ENCODE measurements at regions not wholly inside any gene's neighbourhood (a gene's known extent, or its start where the extent isn't known, plus 50 kb on each side); places are given as distances from the start of the nearest gene placed in this dataset.

- Mint-ChIP-seq H3K4me3 (no peak overlapping the region), H3K9me3 (peaks cover 0 to 3% (median 0%) of the 10 kb centered on the region in 7 donors)
- H3K4me1 ChIP-seq (ENCODE audit: control insufficient read depth, insufficient read depth, low read length, poor library complexity, severe bottlenecking): no peaks in the 10 kb centered on the region
These were observed 182.1 kb upstream of the NAMPT start for GRCh38 chr7:106466867-106467266.

DNA sequence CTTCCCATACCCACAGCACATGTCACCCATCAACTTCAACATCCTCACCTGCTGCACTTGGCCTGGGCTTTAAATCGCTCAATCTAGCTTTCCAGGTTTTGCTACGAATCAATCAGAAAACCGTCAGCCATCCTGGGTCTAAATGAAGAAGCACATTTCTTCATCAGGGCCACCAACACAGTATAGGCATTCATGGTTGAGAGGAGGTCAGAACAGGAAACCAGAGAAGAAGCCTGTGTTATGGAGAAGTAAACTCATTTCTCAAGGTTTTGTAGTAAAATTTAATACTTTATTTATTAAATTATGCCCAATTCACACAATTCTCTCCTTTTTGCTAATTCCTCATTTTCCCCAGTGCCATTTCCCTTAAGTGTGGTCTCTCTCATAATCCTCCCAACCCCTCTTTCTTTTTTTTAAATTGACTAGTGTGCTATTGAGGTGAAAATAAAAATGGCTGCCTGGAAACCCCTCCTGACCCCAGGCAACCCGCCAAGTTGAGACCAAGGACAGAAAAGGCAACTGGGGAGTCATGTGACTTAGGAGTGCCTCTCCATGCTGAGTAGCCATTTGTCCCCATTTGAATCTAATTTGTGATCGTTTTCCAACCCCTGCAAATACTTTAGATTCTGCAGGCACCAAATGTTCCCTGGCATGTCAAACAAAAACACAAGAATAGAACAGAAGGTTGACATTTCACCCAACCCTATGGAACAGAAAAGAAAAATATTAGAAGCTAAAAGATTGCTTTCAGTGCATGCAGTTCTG lies 181.1 kb upstream of the NAMPT start:
- Mint-ChIP-seq H3K4me1 (no peaks in the 10 kb centered on the region), H3K36me3 (no peaks in the 10 kb centered on the region), H3K9me3 (peaks cover 0 to 3% (median 0%) of the 10 kb centered on the region in 7 donors), H3K27ac (no peak overlapping the region), H3K4me3 (no peak overlapping the region), H3K27me3 (peaks cover 7% of the 10 kb centered on the region)
- Histone ChIP-seq H3K4me3 (ENCODE audit: low read depth, low read length) (no peak overlapping the region), H3K27me3 (ENCODE audit: control insufficient read depth, insufficient read depth, low read length) (peaks cover 3% of the 10 kb centered on the region), H3K36me3 (ENCODE audit: control insufficient read depth, insufficient read depth, low read length) (no peaks in the 10 kb centered on the region), H3K4me1 (ENCODE audit: control insufficient read depth, insufficient read depth, low read length, poor library complexity, severe bottlenecking) (no peaks in the 10 kb centered on the region), H3K9me3 (ENCODE audit: control insufficient read depth in 2 of 2, low read length in 2 of 2) (no peaks in the 10 kb centered on the region), H3K27ac (ENCODE audit: insufficient read depth, low read length, poor library complexity, severe bottlenecking) (no peak overlapping the region)
- DNase-seq (no peak), ATAC-seq (ENCODE audit: low read depth in 2 of 2) (no peak)

More at GRCh38 chr7:106466867-106467266, 182.1 kb upstream of the NAMPT start:
- ATAC-seq (ENCODE audit: low read depth in 2 of 2) (no peak), DNase-seq (no peak)
- Mint-ChIP-seq H3K36me3 (no peaks in the 10 kb centered on the region), H3K27ac (no peak overlapping the region), H3K4me1 (no peaks in the 10 kb centered on the region), H3K27me3 (peaks cover 7% of the 10 kb centered on the region)
- Histone ChIP-seq H3K27me3 (ENCODE audit: control insufficient read depth, insufficient read depth, low read length) (peaks cover 8% of the 10 kb centered on the region), H3K9me3 (ENCODE audit: control insufficient read depth in 2 of 2, low read length in 2 of 2) (no peaks in the 10 kb centered on the region), H3K27ac (ENCODE audit: insufficient read depth, low read length, poor library complexity, severe bottlenecking) (no peak overlapping the region), H3K36me3 (ENCODE audit: control insufficient read depth, insufficient read depth, low read length) (no peaks in the 10 kb centered on the region), H3K4me3 (ENCODE audit: low read depth, low read length) (no peak overlapping the region)

DNA sequence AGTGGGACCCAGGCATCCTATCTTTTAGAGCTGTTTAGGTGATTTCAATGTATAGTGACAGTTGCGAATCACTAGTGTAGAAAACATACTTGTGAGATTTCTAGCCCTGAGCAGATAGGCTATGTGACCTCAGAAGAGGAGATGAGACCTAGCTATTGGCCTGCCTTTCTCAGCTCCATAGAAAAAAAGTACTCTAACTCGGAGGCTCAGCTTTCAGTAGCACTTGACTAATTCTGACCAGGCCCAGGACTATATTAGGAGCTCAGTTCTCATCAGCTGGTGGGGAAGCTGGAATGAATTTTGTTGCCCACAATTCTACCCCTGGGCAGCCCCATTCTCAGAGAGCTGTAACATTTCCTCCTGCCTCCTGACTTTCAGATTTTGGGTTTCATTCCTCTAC lies 179.9 kb upstream of the NAMPT start:
- Mint-ChIP-seq H3K27ac (no peak overlapping the region), H3K4me3 (no peak overlapping the region), H3K4me1 (no peaks in the 10 kb centered on the region), H3K9me3 (peaks cover 0 to 3% (median 0%) of the 10 kb centered on the region in 7 donors), H3K36me3 (no peaks in the 10 kb centered on the region), H3K27me3 (no peaks in the 10 kb centered on the region)
- DNase-seq (no peak), ATAC-seq (ENCODE audit: low read depth in 2 of 2) (no peak)
- H3K9me3 ChIP-seq (ENCODE audit: control insufficient read depth in 2 of 2, low read length in 2 of 2): no peaks in the 10 kb centered on the region
- H3K4me1 ChIP-seq (ENCODE audit: control insufficient read depth, insufficient read depth, low read length, poor library complexity, severe bottlenecking): no peaks in the 10 kb centered on the region
- H3K27ac ChIP-seq (ENCODE audit: insufficient read depth, low read length, poor library complexity, severe bottlenecking): no peak overlapping the region
- H3K4me3 ChIP-seq (ENCODE audit: low read depth, low read length): no peak overlapping the region
- peaks cover 3% of the 10 kb centered on the region for H3K27me3 ChIP-seq (ENCODE audit: control insufficient read depth, insufficient read depth, low read length)
- no peaks in the 10 kb centered on the region for H3K36me3 ChIP-seq (ENCODE audit: control insufficient read depth, insufficient read depth, low read length)

DNA sequence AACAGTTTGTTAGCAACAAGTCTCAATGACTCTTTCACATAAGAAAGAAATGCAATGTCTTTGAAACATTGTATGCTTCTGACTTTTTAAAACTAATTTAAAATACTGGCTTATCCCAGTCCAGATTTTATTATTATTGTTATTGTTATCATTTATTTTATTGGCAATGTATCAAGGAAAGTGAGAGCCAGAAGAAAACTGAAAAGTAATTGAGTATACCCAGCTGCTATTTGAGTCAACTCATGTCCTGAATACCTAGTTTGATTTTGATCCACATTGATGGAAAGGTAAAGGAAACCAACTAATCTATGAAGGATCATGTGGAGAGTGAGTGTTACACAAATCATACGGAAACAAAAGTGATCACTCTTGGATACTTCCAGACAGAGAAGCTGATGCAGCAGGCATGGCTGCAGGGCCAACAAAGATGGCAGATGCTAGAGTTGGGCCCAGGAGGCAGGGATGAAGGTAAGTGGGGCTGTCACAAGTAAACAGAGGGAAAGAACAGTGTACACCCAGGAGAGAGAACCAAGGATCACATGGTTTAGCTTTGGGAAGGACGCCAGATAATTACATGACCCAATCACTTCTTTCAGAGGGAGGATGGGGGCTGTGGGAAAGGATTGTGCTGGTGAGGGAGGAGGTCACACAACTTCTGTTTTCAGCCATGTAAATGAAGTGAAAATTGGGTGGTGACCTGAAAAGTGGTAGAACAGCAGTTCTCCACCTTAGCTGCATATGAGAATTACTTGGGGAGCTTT lies 179.2 kb upstream of the NAMPT start:
- Mint-ChIP-seq H3K36me3 (no peaks in the 10 kb centered on the region), H3K4me3 (peak overlapping the region in 1 of 4 donors; percentile 59), H3K27ac (no peak overlapping the region), H3K9me3 (peaks cover 0 to 3% (median 0%) of the 10 kb centered on the region in 7 donors), H3K27me3 (no peaks in the 10 kb centered on the region), H3K4me1 (no peaks in the 10 kb centered on the region)
- H3K27me3 ChIP-seq (ENCODE audit: control insufficient read depth, insufficient read depth, low read length): peaks cover under 1% of the 10 kb centered on the region
- ATAC-seq (ENCODE audit: low read depth in 2 of 2): no peak
- no peaks in the 10 kb centered on the region for H3K9me3 ChIP-seq (ENCODE audit: control insufficient read depth in 2 of 2, low read length in 2 of 2)
- no peaks in the 10 kb centered on the region for H3K4me1 ChIP-seq (ENCODE audit: control insufficient read depth, insufficient read depth, low read length, poor library complexity, severe bottlenecking)
- no peak overlapping the region for H3K4me3 ChIP-seq (ENCODE audit: low read depth, low read length)
- no peak for DNase-seq
- no peaks in the 10 kb centered on the region for H3K36me3 ChIP-seq (ENCODE audit: control insufficient read depth, insufficient read depth, low read length)
- no peak overlapping the region for H3K27ac ChIP-seq (ENCODE audit: insufficient read depth, low read length, poor library complexity, severe bottlenecking)

DNA sequence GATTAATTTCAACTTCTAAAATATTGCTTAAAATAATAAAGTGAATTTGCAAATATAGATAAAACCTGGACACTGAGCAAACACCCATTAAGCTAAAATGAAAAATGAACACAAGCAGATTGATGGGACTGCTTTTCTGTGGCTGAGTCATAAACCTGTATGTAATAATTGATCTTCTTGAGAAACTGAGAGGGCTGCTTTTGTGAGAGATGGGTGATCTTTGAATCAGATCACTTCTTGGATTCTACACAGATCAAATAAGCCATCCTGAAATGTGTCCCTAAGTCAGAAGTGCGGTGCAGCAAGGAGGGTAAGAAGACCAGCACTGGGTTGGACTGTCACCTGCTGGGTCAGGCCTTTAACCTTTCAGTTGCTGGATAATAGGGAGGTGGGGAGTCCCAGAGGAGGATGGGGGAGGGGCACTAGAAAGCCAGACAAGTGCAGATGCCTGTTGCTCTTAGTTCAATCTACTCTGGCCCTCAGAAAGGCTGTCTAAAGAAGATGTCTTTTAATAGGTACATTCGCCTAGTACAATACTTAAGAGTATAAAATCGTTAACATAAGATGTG lies 178.2 kb upstream of the NAMPT start:
- H3K4me3 Mint-ChIP-seq: no peak overlapping the region
- no peaks in the 10 kb centered on the region for H3K36me3 Mint-ChIP-seq
- Histone ChIP-seq H3K4me3 (ENCODE audit: low read depth, low read length) (no peak overlapping the region), H3K36me3 (ENCODE audit: control insufficient read depth, insufficient read depth, low read length) (no peaks in the 10 kb centered on the region), H3K27me3 (ENCODE audit: control insufficient read depth, insufficient read depth, low read length) (no peaks in the 10 kb centered on the region), H3K27ac (ENCODE audit: insufficient read depth, low read length, poor library complexity, severe bottlenecking) (no peak overlapping the region), H3K4me1 (ENCODE audit: control insufficient read depth, insufficient read depth, low read length, poor library complexity, severe bottlenecking) (no peaks in the 10 kb centered on the region), H3K9me3 (ENCODE audit: control insufficient read depth in 2 of 2, low read length in 2 of 2) (peaks cover 0 to under 1% of the 10 kb centered on the region in 2 experiments)
- H3K27me3 Mint-ChIP-seq: no peaks in the 10 kb centered on the region
- H3K9me3 Mint-ChIP-seq: peaks cover 0 to 4% (median under 1%) of the 10 kb centered on the region in 7 donors
- no peak for DNase-seq
- no peaks in the 10 kb centered on the region for H3K4me1 Mint-ChIP-seq
- no peak for ATAC-seq (ENCODE audit: low read depth in 2 of 2)
- H3K27ac Mint-ChIP-seq: no peak overlapping the region

DNA sequence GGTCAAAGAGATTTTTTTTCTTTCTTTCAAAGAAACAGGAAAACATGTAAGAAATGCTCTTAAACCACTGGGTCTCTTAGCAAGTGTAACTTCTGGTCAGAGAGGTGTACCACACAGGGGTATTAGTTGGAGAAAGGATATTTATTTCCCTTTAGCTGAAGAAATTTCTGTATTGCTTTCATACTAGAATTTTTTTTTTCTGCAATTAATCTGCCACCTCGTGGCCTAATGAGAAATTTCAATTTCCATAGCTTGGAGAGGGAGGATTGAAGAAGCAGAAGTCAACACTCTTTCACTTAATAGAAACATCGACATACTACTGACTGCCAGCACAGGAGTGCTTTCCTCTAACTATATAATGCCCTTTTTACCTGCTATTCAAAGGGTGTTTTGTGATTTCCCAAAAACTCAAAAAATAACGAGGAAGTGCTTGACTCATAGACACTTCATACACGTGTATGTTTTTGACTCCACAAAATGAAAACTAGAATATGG lies 177.6 kb upstream of the NAMPT start:
- H3K9me3 ChIP-seq (ENCODE audit: control insufficient read depth in 2 of 2, low read length in 2 of 2): peaks cover 0 to 3% of the 10 kb centered on the region in 2 experiments
- H3K36me3 Mint-ChIP-seq: no peaks in the 10 kb centered on the region
- H3K27me3 Mint-ChIP-seq: no peaks in the 10 kb centered on the region
- ATAC-seq (ENCODE audit: low read depth in 2 of 2): peak in 1 of 2 donors; percentile 25
- H3K4me1 ChIP-seq (ENCODE audit: control insufficient read depth, insufficient read depth, low read length, poor library complexity, severe bottlenecking): no peaks in the 10 kb centered on the region
- no peaks in the 10 kb centered on the region for H3K27me3 ChIP-seq (ENCODE audit: control insufficient read depth, insufficient read depth, low read length)
- no peak overlapping the region for H3K27ac Mint-ChIP-seq
- peaks cover 0 to 4% (median 1%) of the 10 kb centered on the region in 7 donors for H3K9me3 Mint-ChIP-seq
- H3K36me3 ChIP-seq (ENCODE audit: control insufficient read depth, insufficient read depth, low read length): no peaks in the 10 kb centered on the region
- H3K27ac ChIP-seq (ENCODE audit: insufficient read depth, low read length, poor library complexity, severe bottlenecking): no peak overlapping the region
- H3K4me1 Mint-ChIP-seq: no peaks in the 10 kb centered on the region
- no peak overlapping the region for H3K4me3 ChIP-seq (ENCODE audit: low read depth, low read length)
- no peak overlapping the region for H3K4me3 Mint-ChIP-seq
- DNase-seq: peak in 2 of 3 donors; percentile 42 to 55

GRCh38 chr7:106460792-106461254 lies 176.0 kb upstream of the NAMPT start:
- H3K4me3 Mint-ChIP-seq: no peak overlapping the region
- no peaks in the 10 kb centered on the region for H3K36me3 Mint-ChIP-seq
- H3K27me3 ChIP-seq (ENCODE audit: control insufficient read depth, insufficient read depth, low read length): no peaks in the 10 kb centered on the region
- peaks cover 2% of the 10 kb centered on the region for H3K27me3 Mint-ChIP-seq
- no peak for DNase-seq
- H3K27ac Mint-ChIP-seq: no peak overlapping the region
- no peak overlapping the region for H3K27ac ChIP-seq (ENCODE audit: insufficient read depth, low read length, poor library complexity, severe bottlenecking)
- H3K9me3 Mint-ChIP-seq: peaks cover 0 to 4% (median 1%) of the 10 kb centered on the region in 7 donors
- no peak overlapping the region for H3K4me3 ChIP-seq (ENCODE audit: low read depth, low read length)
- no peaks in the 10 kb centered on the region for H3K4me1 Mint-ChIP-seq
- no peak for ATAC-seq (ENCODE audit: low read depth in 2 of 2)
- H3K36me3 ChIP-seq (ENCODE audit: control insufficient read depth, insufficient read depth, low read length): no peaks in the 10 kb centered on the region
- H3K9me3 ChIP-seq (ENCODE audit: control insufficient read depth in 2 of 2, low read length in 2 of 2): peaks cover 0 to 3% of the 10 kb centered on the region in 2 experiments
- no peaks in the 10 kb centered on the region for H3K4me1 ChIP-seq (ENCODE audit: control insufficient read depth, insufficient read depth, low read length, poor library complexity, severe bottlenecking)
